Mucosa of descending colon (tissue), 3 donors: ENCODE measurements at regions not wholly inside any gene's neighbourhood (a gene's known extent, or its start where the extent isn't known, plus 50 kb on each side); places are given as distances from the start of the nearest gene placed in this dataset.

Experiments
- ATAC-seq: fragments of 200-7000 bp; cut with Tn5 transposase; one replicate; pipeline ENCODE4 v1.9.1; 2020; ENCODE audit warnings: mild to moderate bottlenecking, moderate library complexity
- DNase-seq, 3 donors: peaks; one replicate each; pipeline ENCODE4 v3.0.0-alpha.2; 2020
- H3K36me3 ChIP-seq: fragments of 200-600 bp; one replicate; pipeline ENCODE4 v1.8.0; 2021; ENCODE audit warnings: low read depth, mild to moderate bottlenecking
- H3K4me1 ChIP-seq: fragments of 200-600 bp; one replicate; pipeline ENCODE4 v1.8.0; 2021; ENCODE audit warnings: low read depth, mild to moderate bottlenecking
- H3K4me3 ChIP-seq: fragments of 200-600 bp; one replicate; pipeline ENCODE4 v1.8.0; 2021; ENCODE audit warnings: mild to moderate bottlenecking
- H3K9me3 ChIP-seq: fragments of 200-600 bp; one replicate; pipeline ENCODE4 v1.8.0; 2021; ENCODE audit warnings: mild to moderate bottlenecking
- intact Hi-C, 2 donors: fragments of 100-400 bp; cut with DNase I in 1 of 2; cut with micrococcal nuclease in 1 of 2; formaldehyde crosslinking; loops; one replicate each; pipeline versions ENCODE4 v1.11.0 to v1.11.1; 2022; cut with DNase I, micrococcal nuclease
- TF ChIP-seq, protein P1 (sequence below): fragments of 200-600 bp; IDR thresholded peaks from one replicate; pipeline ENCODE4 v1.8.0; 2022; ENCODE audit warnings: antibody characterized with exemption, mild to moderate bottlenecking
- donor health status: DM: no; HTN: no; CAD: no; lungs with moderate emphysema.
- donor health status: DM: no; HTN: no; CAD: no.
- donor health status: DM: no; HTN: yes; CAD: no.

DNA sequence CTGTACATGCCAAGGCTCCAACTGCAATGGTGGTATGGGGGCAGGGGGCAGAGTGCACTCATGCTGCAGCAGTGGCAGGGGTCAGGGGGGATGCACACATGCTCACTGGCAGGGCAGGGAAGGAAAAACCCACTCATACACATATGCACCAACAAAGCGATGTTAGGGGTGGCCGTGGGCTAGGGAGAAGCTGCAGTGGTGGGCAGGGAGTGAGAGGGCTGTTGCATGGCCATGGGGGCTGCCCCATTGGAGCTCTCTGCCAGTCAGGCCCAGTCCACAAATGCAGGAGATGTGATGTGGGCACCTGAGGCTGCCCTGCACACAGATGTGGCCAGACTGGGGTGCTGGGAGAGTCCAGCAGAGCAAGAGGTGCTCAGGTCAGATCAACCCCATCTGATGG lies 238.1 kb upstream of the NXPH2 start:
- Histone ChIP-seq H3K4me1 (no peaks in the 10 kb centered on the region), H3K9me3 (no peaks in the 10 kb centered on the region), H3K36me3 (no peaks in the 10 kb centered on the region), H3K4me3 (no peak overlapping the region)
- no peak for DNase-seq
- ATAC-seq = no peak
- TF ChIP-seq, protein P1, sequence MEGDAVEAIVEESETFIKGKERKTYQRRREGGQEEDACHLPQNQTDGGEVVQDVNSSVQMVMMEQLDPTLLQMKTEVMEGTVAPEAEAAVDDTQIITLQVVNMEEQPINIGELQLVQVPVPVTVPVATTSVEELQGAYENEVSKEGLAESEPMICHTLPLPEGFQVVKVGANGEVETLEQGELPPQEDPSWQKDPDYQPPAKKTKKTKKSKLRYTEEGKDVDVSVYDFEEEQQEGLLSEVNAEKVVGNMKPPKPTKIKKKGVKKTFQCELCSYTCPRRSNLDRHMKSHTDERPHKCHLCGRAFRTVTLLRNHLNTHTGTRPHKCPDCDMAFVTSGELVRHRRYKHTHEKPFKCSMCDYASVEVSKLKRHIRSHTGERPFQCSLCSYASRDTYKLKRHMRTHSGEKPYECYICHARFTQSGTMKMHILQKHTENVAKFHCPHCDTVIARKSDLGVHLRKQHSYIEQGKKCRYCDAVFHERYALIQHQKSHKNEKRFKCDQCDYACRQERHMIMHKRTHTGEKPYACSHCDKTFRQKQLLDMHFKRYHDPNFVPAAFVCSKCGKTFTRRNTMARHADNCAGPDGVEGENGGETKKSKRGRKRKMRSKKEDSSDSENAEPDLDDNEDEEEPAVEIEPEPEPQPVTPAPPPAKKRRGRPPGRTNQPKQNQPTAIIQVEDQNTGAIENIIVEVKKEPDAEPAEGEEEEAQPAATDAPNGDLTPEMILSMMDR = no peak
- intact Hi-C loops = no loop called here

DNA sequence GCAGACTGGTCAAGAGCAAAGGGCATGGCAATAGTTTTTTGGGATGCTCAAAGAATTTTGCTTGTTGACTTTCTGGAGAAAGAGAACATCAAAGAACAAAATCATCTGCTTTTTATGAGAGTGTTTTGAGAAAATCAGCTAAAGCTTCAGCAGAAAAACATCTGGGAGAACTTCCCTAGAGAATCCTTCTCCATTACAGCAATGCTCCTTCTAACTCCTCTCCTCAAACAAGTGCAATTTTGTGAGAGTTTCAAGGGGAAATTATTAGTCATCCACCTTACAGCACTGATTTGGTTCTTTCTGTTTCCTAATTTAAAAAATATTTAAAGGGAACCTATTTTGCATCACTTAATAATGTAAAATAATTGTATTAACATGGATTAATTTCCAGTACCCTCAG lies 226.9 kb upstream of the NXPH2 start:
- no peak for DNase-seq
- TF ChIP-seq, protein P1 = no peak
- Histone ChIP-seq H3K4me3 (no peak overlapping the region), H3K36me3 (no peaks in the 10 kb centered on the region), H3K4me1 (no peaks in the 10 kb centered on the region), H3K9me3 (no peaks in the 10 kb centered on the region)
- no peak for ATAC-seq
- intact Hi-C loops = no loop called here

DNA sequence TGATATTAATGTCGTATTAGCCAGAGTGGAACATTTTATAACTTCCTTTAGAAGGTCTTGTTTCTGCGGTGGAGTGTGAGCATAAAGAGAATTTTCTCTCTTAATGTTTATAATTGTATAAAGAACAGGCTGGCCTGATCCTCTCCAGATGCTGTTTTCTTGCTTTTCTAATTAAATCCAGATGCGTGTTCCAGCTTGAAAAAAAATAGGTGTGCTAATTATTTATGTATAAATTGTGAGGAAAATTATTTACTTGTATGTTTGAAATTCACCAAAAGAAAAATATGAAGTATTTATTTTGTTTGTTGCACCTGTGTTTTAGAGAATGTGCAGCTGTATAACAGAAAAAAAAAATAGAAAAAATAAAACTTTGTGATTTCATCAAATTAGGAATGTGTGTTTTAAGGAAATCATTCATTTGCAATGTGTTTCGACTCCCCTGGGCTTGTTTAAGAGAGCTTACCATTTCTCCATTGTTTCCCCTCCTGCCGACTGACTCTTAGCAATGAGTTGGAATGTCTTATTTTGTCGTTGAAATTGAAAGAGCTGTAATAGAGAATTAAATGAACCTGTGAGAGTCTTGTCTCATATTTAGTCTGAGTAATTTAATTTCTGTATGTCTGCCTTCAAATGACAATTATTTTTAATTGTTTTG lies 220.1 kb upstream of the NXPH2 start:
- Histone ChIP-seq H3K4me3 (no peak overlapping the region), H3K36me3 (no peaks in the 10 kb centered on the region), H3K4me1 (no peaks in the 10 kb centered on the region), H3K9me3 (no peaks in the 10 kb centered on the region)
- intact Hi-C loops = no loop called here
- DNase-seq = no peak
- TF ChIP-seq, protein P1 = no peak
- no peak for ATAC-seq

DNA sequence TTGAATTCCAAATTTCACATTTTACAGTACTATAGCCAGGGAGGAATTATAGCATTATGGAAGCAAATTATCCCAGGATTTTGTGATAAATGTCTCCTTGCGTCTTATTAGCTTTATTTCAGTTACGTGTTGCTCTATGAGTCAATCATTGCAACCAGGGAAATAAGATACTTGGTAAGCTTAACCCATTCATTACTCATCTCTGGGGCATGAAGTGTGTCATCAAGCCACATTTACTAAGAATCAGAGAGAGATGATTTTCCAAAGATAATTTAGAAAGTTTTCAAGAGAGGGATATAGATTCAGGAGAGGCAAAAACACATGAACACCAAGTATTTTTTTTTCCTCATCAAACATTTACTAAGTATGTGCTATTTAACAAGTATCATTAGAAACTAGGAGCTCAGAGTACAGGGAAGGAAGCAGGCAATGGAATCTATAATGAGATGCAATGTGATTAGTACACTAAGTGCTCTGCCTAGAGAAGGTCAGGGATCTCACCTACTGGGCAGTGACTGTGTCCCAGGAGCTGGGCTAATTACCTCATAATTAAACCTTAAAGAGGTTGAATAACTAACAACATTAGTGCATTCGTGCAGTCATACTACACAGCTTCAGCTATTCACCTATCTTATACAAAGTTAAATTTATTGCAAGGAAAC lies 217.8 kb upstream of the NXPH2 start:
- Histone ChIP-seq H3K4me3 (no peak overlapping the region), H3K36me3 (no peaks in the 10 kb centered on the region), H3K4me1 (no peaks in the 10 kb centered on the region), H3K9me3 (no peaks in the 10 kb centered on the region)
- ATAC-seq (no peak), DNase-seq (no peak)
- TF ChIP-seq, protein P1 = no peak
- intact Hi-C loops = no loop called here

DNA sequence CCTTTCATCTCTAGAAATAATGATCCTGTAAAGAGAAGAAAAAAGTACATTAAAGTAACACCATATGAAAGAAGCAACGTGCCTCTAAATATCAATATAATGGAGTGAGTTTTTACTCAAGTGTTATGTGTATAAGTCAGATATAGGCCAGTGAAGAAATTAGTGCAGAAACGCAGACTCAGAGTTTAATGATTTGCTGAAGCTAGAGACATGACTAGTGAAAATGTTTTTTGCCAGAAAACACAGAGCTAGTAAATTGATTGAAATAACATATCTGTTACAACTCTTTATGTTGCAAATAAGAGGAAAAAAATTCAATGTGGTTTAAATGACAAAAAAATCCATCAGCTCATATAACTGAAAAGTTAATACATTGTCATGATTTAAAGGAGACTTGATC lies 217.2 kb upstream of the NXPH2 start:
- intact Hi-C loops = no loop called here
- no peaks in the 10 kb centered on the region for H3K9me3 ChIP-seq
- no peaks in the 10 kb centered on the region for H3K4me1 ChIP-seq
- ATAC-seq = no peak
- H3K36me3 ChIP-seq = no peaks in the 10 kb centered on the region
- no peak overlapping the region for H3K4me3 ChIP-seq
- TF ChIP-seq, protein P1 = no peak
- DNase-seq = no peak
